ENCODE measurements at regions not wholly inside any gene's neighbourhood (a gene's known extent, or its start where the extent isn't known, plus 50 kb on each side); places are given as distances from the start of the nearest gene placed in this dataset.

GRCh38 chr9:24413651-24414050 lies 132.0 kb downstream of the IZUMO3 start:
- TF ChIP-seq CTCF (IDR thresholded peaks at IDR 0.05 in 4 of 5, conservative IDR thresholded peaks at IDR 0.05 in 1 of 5) (no peak), POLR2A (IDR thresholded peaks at IDR 0.05) (no peak)

Data from gastrocnemius medialis (tissue), 4 donors.